ENCODE measurements at regions not wholly inside any gene's neighbourhood (a gene's known extent, or its start where the extent isn't known, plus 50 kb on each side); places are given as distances from the start of the nearest gene placed in this dataset.

- TF ChIP-seq CTCF (conservative IDR thresholded peaks at IDR 0.05; ENCODE audit: low read length), result no peak
- TF ChIP-seq EZH2phosphoT487 (IDR thresholded peaks at IDR 0.05; ENCODE audit: borderline replicate concordance, low read depth, low read length), result no peak
Measured at GRCh38 chr3:27791956-27792355, 69.8 kb upstream of the EOMES start.
